ENCODE measurements at regions not wholly inside any gene's neighbourhood (a gene's known extent, or its start where the extent isn't known, plus 50 kb on each side); places are given as distances from the start of the nearest gene placed in this dataset.
A peak's percentile ranks its signal among the peaks of the same experiment; 100 is the strongest.

DNA sequence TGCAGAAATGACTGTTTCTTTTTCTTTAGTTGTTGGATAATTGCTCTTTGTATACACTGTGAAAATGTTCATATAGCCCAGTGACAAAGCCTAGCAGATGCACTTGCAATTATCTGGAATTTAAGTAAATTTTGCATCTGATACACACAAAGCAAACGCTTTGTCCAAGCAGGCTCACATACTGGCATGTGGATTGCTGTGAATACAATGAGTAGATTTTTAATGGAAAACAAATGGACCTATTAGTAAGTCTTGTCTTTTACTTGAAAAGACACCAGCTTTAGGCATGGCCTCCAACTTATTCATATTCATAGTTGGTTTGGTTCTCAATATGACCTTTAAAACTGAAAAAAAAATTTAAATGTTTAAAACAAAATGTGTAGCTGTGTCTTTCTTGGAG, 1299.8 kb upstream of the WWC1 start:
- TF ChIP-seq, protein P1, sequence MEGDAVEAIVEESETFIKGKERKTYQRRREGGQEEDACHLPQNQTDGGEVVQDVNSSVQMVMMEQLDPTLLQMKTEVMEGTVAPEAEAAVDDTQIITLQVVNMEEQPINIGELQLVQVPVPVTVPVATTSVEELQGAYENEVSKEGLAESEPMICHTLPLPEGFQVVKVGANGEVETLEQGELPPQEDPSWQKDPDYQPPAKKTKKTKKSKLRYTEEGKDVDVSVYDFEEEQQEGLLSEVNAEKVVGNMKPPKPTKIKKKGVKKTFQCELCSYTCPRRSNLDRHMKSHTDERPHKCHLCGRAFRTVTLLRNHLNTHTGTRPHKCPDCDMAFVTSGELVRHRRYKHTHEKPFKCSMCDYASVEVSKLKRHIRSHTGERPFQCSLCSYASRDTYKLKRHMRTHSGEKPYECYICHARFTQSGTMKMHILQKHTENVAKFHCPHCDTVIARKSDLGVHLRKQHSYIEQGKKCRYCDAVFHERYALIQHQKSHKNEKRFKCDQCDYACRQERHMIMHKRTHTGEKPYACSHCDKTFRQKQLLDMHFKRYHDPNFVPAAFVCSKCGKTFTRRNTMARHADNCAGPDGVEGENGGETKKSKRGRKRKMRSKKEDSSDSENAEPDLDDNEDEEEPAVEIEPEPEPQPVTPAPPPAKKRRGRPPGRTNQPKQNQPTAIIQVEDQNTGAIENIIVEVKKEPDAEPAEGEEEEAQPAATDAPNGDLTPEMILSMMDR (conservative IDR thresholded peaks at IDR 0.05; ENCODE audit: low read depth, low read length), result no peak
- no peak for DNase-seq (ENCODE audit: low read depth)
- no peak overlapping the region for H3K4me3 ChIP-seq (ENCODE audit: low read length)

DNA sequence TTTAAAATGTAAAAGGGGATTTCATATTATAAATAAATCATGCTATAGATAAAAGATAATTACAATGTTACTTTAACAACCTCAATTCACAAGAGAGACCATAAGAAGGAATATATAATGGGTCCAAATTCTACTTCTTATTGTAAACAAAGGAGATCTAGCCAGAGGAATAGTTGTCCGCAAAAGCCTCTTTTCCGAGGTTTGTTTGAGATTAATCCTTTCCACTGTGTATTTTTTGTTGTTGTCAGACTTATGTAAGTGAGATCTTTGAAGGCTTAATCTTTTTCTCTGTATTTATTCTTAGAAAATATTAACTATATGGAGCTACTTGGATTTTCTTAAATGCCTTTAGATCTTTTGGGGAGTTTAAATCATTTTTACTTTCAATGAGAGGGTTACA, 1299.3 kb upstream of the WWC1 start:
- DNase-seq (ENCODE audit: low read depth), result no peak
- H3K4me3 ChIP-seq (ENCODE audit: low read length), result no peak overlapping the region
- TF ChIP-seq, protein P1 (conservative IDR thresholded peaks at IDR 0.05; ENCODE audit: low read depth, low read length), result no peak

DNA sequence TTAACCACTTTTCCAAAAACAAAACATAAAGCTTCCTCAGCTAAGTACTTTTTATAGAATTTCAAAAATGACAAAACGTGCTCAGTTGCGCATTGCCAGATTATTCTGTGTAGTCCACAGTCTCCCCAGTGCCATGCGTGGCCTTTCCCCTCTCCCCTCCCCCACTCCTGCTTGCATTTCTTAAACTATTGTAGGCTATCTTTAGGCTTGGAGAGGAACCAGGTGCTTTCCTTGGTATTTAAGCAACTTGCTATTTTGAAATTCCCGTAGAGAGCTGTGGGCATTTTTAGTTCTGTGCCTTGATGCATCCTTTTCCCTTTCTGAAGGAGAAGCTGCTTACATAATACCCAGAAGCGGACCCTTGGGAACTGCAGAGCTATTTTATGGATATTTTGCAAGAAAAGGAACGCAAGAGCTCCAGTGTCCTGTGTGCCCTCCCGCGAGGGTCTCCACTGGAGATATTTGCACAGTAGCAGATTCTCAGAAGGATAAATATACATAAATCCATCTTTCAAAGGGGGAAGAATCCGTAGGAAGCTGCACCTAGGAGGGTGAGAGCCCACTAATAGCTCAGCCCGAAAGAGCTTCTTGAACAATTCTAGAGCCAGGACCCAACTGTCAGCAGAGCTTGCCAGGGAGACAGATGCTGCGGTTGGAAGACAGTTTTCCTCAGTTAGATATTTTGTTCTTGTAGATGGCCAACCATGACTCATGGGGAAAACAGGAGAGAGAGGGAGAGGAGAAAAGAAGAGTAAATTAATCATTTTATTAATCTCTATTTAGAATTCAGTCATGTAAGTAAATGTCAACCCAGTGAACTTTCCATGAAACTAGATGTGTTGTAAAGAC, 1298.3 kb upstream of the WWC1 start:
- TF ChIP-seq, protein P1 (conservative IDR thresholded peaks at IDR 0.05; ENCODE audit: low read depth, low read length), result no peak
- DNase-seq (ENCODE audit: low read depth), result no peak
- no peak overlapping the region for H3K4me3 ChIP-seq (ENCODE audit: low read length)

DNA sequence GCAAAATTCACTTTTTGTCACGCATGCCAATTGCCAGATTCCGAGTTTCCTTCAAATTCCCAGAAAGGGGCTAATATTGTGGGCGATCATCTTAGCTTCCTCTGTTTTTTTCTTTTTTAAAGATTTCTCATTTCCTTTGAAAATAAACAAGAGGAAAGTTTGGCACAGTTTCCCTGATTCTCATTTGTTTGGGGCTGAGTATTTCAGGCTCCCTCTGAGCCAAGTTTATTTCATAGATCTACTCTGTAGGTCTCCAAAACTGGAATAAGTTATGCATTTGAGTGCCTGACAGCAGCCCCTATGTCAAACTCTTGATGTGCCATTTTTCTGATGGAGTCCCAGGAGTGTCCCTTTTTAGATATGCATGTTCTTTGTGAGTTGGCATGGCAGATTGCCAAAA, 1297.2 kb upstream of the WWC1 start:
- DNase-seq (ENCODE audit: low read depth), result no peak
- no peak overlapping the region for H3K4me3 ChIP-seq (ENCODE audit: low read length)
- TF ChIP-seq, protein P1 (conservative IDR thresholded peaks at IDR 0.05; ENCODE audit: low read depth, low read length), result no peak

DNA sequence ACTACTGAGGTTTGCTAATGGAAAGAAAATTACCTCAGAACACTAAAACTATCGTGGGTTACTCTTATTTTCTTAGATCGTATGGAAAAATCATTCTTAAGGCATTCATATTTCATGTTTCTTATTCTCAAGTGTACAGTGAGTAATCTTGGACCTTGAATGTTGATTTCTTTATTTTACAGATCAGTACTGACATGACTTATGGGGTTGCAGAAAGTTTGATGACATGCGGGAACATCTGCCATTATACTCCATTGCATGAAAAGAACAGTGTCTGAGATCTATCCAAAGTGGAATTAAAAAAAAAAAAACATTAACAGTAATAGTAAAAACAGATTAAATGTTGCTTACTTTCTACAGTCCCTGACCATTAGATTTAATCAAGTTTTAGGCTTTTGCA, 1290.2 kb upstream of the WWC1 start:
- TF ChIP-seq, protein P1 (conservative IDR thresholded peaks at IDR 0.05; ENCODE audit: low read depth, low read length), result no peak
- H3K4me3 ChIP-seq (ENCODE audit: low read length), result no peak overlapping the region
- no peak for DNase-seq (ENCODE audit: low read depth)

DNA sequence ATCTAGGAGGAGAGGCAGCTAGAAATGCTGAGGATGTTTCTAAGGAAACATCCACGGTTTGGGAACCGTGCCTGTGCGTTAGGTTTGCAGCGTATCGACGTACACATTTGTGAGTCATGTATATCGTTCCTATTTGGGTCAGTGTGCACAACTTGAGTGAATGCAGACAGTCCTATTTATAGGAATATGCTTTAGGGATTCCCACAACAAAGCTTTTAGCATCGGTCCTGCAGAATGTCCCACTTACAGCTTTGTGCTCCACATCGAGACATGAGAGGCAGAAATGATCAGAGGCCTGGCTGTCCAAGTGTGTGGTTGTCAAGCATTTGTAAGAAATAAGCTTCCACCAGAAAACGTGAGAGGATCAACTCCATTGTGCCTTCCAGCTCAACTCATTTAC, 1282.7 kb upstream of the WWC1 start:
- DNase-seq (ENCODE audit: low read depth), result no peak
- TF ChIP-seq, protein P1 (conservative IDR thresholded peaks at IDR 0.05; ENCODE audit: low read depth, low read length), result no peak

DNA sequence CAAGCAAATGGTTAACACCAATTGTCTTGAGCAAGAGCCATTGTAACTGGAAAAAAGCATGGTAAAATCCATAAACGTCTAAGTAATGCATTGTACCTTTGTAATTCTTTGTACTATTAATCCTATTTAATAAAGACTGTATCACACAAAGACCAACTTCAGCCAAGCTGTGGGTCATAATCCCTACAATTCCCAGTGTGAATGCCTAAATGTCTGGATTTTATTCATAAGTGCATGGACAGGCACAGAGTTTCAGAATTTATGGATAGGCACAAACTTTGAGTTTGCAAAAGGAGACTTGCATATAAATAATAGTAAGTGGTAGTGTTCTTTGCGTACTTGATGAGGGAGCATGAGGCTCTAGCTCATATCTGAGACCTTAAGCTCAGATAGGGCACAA, 1280.2 kb upstream of the WWC1 start:
- DNase-seq (ENCODE audit: low read depth), result peak; percentile 54
- TF ChIP-seq, protein P1 (conservative IDR thresholded peaks at IDR 0.05; ENCODE audit: low read depth, low read length), result no peak
- H3K4me3 ChIP-seq (ENCODE audit: low read length), result no peak overlapping the region

More for the DNA sequence above, 1282.7 kb upstream of the WWC1 start:
- no peak overlapping the region for H3K4me3 ChIP-seq (ENCODE audit: low read length)
